Smooth muscle cell (in vitro differentiated cells): ENCODE measurements at regions not wholly inside any gene's neighbourhood (a gene's known extent, or its start where the extent isn't known, plus 50 kb on each side); places are given as distances from the start of the nearest gene placed in this dataset.
"Not testable (repeated sequence)": the region's sequence is repeated elsewhere in the genome, so short reads cannot be mapped to it uniquely, and the experiment has no call there.

Source experiments
- DNase-seq: peaks from one replicate; lab custom pipeline; 2025; ENCODE audit not compliant: unreplicated experiment; lab: John Stamatoyannopoulos, UW
- H2AFZ ChIP-seq: fragments of 200-600 bp; sonication (generic); 2 replicates; pipeline ENCODE4 v1.6.0; 2016; ENCODE audit warnings: antibody characterized with exemption, low read depth, mild to moderate bottlenecking
- H3F3A ChIP-seq: fragments of 200-600 bp; sonication (generic); 2 replicates; pipeline ENCODE4 v1.6.0; 2017; ENCODE audit warnings: antibody characterized with exemption, low read depth
- H3K27ac ChIP-seq: fragments of 200-600 bp; sonication (generic); 2 replicates; pipeline ENCODE4 v1.5.1; 2016; ENCODE audit warnings: low read depth, mild to moderate bottlenecking
- H3K27me3 ChIP-seq: fragments of 200-600 bp; sonication (generic); 2 replicates; pipeline ENCODE4 v1.6.1; 2016; ENCODE audit warnings: low read depth, mild to moderate bottlenecking
- H3K36me3 ChIP-seq: fragments of 200-600 bp; sonication (generic); 2 replicates; pipeline ENCODE4 v1.5.1; 2016; ENCODE audit warnings: low read depth
- H3K4me1 ChIP-seq: fragments of 200-600 bp; sonication (generic); 2 replicates; pipeline ENCODE4 v1.5.1; 2016; ENCODE audit warnings: low read depth
- H3K4me2 ChIP-seq: fragments of 200-600 bp; sonication (generic); 2 replicates; pipeline ENCODE4 v1.6.0; 2016; ENCODE audit warnings: mild to moderate bottlenecking
- H3K4me3 ChIP-seq: fragments of 200-600 bp; sonication (generic); 2 replicates; pipeline ENCODE4 v1.5.1; 2016; ENCODE audit warnings: mild to moderate bottlenecking
- H3K79me2 ChIP-seq: fragments of 200-600 bp; sonication (generic); 2 replicates; pipeline ENCODE4 v1.6.0; 2016; ENCODE audit warnings: low read depth, mild to moderate bottlenecking
- H3K9ac ChIP-seq: fragments of 200-600 bp; sonication (generic); 2 replicates; pipeline ENCODE4 v1.6.0; 2016; ENCODE audit warnings: low read depth
- H3K9me3 ChIP-seq: fragments of 200-600 bp; sonication (generic); replicated peaks from 2 replicates; pipeline ENCODE4 v1.5.1; 2016; ENCODE audit warnings: low read depth
- H4K20me1 ChIP-seq: fragments of 200-600 bp; sonication (generic); 2 replicates; pipeline ENCODE4 v1.6.0; 2016; ENCODE audit warnings: low read depth
- CTCF ChIP-seq: fragments of 200-600 bp; sonication (generic); IDR thresholded peaks from 2 replicates; pipeline ENCODE4 v1.5.1; 2017; ENCODE audit warnings: borderline replicate concordance, mild to moderate bottlenecking, antibody characterized with exemption; ENCODE audit not compliant: insufficient read depth, poor library complexity, severe bottlenecking
- WGBS: methylation state at CpG from one replicate; pipeline ENCODE4 v1.1.7; 2016; ENCODE audit warnings: low lambda C conversion rate; 5-methylcytosine and 5-hydroxymethylcytosine counted together

DNA sequence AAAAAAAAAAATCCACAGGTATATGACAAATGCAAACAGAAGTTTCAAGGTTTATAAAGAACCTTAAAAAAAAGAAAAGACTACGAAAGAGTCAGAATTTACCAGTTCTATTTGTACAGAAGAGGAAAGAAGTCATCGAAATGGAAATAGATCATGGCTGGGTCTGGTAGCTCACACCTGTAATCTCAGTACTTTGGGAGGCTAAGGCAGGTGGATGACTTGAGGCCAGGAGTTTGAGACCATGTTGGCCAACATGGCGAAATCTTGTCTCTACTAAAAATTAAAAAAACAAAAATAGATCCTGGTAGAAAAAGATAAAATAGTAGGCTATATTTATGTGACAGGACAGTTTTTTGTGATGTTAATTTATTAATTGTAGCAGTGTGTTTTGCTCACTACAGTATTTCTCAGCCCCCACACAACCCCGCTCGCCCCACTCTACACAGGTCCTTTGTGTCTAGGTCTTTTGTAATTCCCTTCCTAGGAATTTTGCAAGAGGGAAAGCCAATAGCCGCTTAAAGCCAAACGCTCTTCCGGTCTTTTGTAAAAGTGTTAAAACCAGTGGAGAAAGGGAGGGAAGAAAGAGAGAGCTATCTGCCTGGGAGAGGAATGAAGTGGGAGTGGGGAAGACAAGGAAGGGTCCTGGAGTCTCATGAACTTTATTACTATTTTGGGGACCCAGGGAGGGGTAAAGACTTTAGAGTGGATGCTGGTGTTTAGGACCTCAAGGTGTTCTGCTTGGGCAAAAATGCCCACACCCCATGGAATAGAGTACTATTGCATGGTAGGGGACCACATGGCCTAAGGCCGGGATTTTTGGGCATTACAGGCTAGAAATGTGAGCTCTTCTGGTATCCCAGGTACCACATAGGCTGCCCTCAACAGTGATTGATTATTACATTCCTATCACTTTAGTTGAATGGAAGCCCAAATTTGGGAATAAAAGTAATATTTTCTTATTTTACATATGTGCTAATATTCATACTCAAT is 59.4 kb upstream of the XPO1 start:
- no peak for DNase-seq
- no peak overlapping the region for H3K27ac ChIP-seq
- H3K9ac ChIP-seq: no peak overlapping the region
- H3K36me3 ChIP-seq: no peaks in the 10 kb centered on the region
- H4K20me1 ChIP-seq: no peaks in the 10 kb centered on the region
- H3K4me1 ChIP-seq: no peaks in the 10 kb centered on the region
- WGBS: 73% methylated on average over 9 of the region's 9 CpGs
- no peaks in the 10 kb centered on the region for H3K9me3 ChIP-seq
- no peaks in the 10 kb centered on the region for H3K79me2 ChIP-seq
- H3F3A ChIP-seq: no peaks in the 10 kb centered on the region
- no peak overlapping the region for H3K4me2 ChIP-seq
- no peak overlapping the region for H3K4me3 ChIP-seq
- no peaks in the 10 kb centered on the region for H3K27me3 ChIP-seq
- no peak for TF ChIP-seq CTCF
- H2AFZ ChIP-seq: peak overlapping the region; percentile 27

DNA sequence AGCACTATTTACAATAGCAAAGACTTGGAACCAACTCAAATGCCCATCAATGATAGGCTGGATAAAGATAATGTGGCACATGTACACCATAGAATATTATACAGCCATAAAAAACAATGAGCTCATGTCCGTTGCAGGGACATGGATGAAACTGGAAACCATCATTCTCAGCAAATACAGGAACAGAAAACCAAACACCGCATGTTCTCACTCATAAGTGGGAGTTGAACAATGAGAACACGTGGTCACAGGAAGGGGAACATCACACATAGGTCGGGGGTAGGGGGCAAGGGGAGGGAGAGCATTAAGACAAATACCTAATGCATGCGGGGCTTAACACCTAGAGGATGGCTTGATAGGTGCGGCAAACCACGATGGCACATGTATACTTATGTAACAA is 56.0 kb upstream of the XPO1 start:
- not testable (repeated sequence) for H4K20me1 ChIP-seq, H3K27me3 ChIP-seq, H3K9me3 ChIP-seq, H3K4me3 ChIP-seq, H3K4me2 ChIP-seq, DNase-seq, H3K27ac ChIP-seq, H3K36me3 ChIP-seq, H3K9ac ChIP-seq, H3K4me1 ChIP-seq, H3F3A ChIP-seq, H2AFZ ChIP-seq, H3K79me2 ChIP-seq
- 94% methylated on average over 7 of the region's 7 CpGs for whole genome bisulfite sequencing

DNA sequence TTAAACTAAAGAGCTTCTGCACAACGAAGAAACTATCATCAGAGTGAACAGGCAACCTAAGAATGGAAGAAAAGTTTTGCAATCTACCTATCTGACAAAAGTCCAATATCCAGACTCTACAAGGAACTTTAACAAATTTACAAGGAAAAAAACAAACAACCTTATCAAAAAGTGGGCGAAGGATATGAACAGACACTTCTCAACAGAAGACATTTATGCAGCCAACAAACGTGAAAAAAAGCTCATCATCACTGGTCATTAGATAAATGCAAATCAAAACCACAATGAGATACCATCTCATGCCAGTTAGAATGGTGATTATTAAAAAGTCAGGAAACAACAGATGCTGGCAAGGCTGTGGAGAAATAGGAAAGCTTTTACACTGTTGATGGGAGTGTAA is 55.5 kb upstream of the XPO1 start:
- WGBS: 77% methylated on average over 3 of the region's 3 CpGs
- not testable (repeated sequence) for H3F3A ChIP-seq, H4K20me1 ChIP-seq, H3K27ac ChIP-seq, H2AFZ ChIP-seq, H3K79me2 ChIP-seq, H3K27me3 ChIP-seq, H3K9me3 ChIP-seq, H3K4me2 ChIP-seq, H3K4me3 ChIP-seq, DNase-seq, H3K36me3 ChIP-seq, H3K4me1 ChIP-seq, H3K9ac ChIP-seq

- no peak for TF ChIP-seq CTCF
- no peak overlapping the region for H3K4me2 ChIP-seq
- no peak for DNase-seq
- H3K4me1 ChIP-seq: peaks cover 3% of the 10 kb centered on the region
- H3F3A ChIP-seq: no peaks in the 10 kb centered on the region
- no peaks in the 10 kb centered on the region for H4K20me1 ChIP-seq
- no peak overlapping the region for H3K27ac ChIP-seq
- 99% methylated on average over 2 of the region's 2 CpGs for WGBS
- no peaks in the 10 kb centered on the region for H3K9me3 ChIP-seq
- H3K9ac ChIP-seq: no peak overlapping the region
- no peak overlapping the region for H2AFZ ChIP-seq
- H3K79me2 ChIP-seq: no peaks in the 10 kb centered on the region
- no peaks in the 10 kb centered on the region for H3K36me3 ChIP-seq
- no peaks in the 10 kb centered on the region for H3K27me3 ChIP-seq
- H3K4me3 ChIP-seq: no peak overlapping the region
Measured at GRCh38 chr2:61590214-61590613, 52.1 kb upstream of the XPO1 start.
